Vagina (tissue), 2 donors: ENCODE measurements at regions not wholly inside any gene's neighbourhood (a gene's known extent, or its start where the extent isn't known, plus 50 kb on each side); places are given as distances from the start of the nearest gene placed in this dataset.

Experiments
- POLR2A ChIP-seq, 2 donors: fragments of 450-650 bp; IDR thresholded peaks; one replicate each; pipeline ENCODE4 v1.6.1; 2017; ENCODE audit warnings: antibody characterized with exemption in 2 of 2, mild to moderate bottlenecking in 2 of 2, moderate library complexity in 2 of 2
- TF ChIP-seq, protein P1 (sequence below), 3 experiments: fragments of 450-650 bp in 2 of 3; fragments of 200-600 bp in 1 of 3; sonication (generic) in 1 of 3; IDR thresholded peaks; one replicate each; pipeline ENCODE4 v1.5.1; 2017 to 2019; ENCODE audit warnings: antibody characterized with exemption in 3 of 3, mild to moderate bottlenecking in 2 of 3, moderate library complexity in 2 of 3

DNA sequence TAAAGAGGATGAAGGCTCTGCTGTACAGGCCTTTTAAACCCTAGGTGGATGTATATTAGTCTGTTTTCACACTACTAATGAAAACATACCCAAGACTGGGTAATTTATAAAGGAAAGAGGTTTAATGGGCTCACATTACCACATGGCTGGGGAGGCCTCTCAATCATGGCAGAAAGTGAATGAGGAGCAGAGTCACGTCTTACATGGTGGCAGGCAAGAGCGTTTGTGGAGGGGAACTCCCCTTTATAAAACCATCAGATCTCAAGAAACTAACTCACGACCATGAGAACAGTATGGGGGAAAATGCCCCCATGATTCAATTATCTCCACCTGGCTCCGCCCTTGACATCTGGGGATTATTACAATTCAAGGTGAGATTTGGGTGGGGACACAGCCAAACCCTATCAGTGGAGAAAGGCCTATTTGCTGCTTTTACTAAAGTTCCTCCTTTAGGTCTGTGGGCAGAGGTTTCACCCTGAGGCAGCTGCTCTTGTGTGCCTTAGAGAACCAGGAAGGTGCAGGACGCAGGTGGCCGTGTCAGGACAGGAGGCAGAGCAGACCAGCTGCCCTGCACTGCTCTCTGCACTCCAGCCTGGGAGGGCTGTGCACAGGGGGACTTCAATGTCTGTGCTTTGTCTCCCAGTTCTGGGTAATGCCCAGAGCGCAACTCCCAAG is 178.8 kb upstream of the HDAC4 start:
- no peak for TF ChIP-seq POLR2A (IDR thresholded peaks at IDR 0.05)
- TF ChIP-seq, protein P1, sequence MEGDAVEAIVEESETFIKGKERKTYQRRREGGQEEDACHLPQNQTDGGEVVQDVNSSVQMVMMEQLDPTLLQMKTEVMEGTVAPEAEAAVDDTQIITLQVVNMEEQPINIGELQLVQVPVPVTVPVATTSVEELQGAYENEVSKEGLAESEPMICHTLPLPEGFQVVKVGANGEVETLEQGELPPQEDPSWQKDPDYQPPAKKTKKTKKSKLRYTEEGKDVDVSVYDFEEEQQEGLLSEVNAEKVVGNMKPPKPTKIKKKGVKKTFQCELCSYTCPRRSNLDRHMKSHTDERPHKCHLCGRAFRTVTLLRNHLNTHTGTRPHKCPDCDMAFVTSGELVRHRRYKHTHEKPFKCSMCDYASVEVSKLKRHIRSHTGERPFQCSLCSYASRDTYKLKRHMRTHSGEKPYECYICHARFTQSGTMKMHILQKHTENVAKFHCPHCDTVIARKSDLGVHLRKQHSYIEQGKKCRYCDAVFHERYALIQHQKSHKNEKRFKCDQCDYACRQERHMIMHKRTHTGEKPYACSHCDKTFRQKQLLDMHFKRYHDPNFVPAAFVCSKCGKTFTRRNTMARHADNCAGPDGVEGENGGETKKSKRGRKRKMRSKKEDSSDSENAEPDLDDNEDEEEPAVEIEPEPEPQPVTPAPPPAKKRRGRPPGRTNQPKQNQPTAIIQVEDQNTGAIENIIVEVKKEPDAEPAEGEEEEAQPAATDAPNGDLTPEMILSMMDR (IDR thresholded peaks at IDR 0.05), result no peak
